ENCODE measurements at regions not wholly inside any gene's neighbourhood (a gene's known extent, or its start where the extent isn't known, plus 50 kb on each side); places are given as distances from the start of the nearest gene placed in this dataset.
"Not testable (repeated sequence)": the region's sequence is repeated elsewhere in the genome, so short reads cannot be mapped to it uniquely, and the experiment has no call there.

DNA sequence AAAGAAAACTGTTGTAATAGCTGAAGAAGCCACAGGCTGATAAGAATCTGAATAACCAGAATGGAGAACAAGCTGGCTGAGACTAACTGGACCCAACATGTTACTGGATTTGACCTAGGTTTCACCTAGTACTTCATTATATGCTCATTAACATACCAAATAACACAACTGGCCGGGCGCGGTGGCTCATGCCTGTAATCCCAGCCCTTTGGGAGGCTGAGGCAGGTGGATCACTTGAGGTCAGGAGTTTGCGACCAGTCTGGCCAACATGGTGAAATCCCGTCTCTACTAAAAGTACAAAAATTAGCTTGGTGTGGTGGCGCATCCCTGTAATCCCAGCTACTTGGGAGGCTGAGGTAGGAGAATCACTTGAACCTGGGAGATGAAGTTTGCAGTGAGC lies 127.1 kb upstream of the FERD3L start:
- ATAC-seq; intact Hi-C loops (cut with DNase I); DNase-seq (ENCODE audit: missing footprints): not testable (repeated sequence)

DNA sequence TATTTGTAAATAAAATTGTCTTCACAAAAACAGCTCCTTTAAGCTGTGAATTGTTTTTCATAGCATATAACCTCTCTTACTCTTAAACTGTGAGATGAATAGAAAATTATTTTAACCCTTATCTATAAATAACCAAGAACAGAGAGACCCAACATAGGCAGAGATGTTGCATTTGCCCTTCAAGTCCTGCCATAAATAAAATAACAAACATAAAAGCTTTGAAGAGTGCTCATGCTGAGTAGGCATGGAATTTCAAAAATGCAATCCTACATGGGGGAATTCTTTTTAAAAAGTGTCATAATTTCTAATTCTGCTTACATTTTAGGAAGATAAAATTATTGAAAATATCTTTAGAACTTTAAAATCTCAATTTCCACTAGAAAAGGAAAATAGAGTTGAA lies 124.1 kb upstream of the FERD3L start:
- intact Hi-C loops (cut with DNase I): no loop called here
- ATAC-seq (no peak), DNase-seq (ENCODE audit: missing footprints) (no peak)

DNA sequence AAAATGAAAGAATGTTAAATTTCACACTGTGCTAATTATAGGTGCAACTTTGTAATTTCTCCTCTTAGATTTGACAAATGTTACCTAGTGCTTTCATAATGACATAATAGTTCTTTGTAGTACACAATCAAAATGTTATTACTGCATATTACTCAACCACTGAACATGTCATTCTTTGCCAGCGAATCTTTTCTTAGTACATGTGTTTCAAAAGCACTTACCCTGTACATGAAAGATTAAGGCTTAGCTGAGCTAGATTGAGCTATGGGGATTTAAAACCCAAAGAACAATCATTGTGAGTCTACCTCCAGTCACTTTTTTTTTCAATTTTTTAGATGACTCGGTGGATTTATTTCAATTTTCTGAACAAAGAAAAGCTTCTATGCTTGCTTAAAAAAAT lies 123.5 kb upstream of the FERD3L start:
- intact Hi-C loops (cut with DNase I): no loop called here
- ATAC-seq: no peak
- no peak for DNase-seq (ENCODE audit: missing footprints)

DNA sequence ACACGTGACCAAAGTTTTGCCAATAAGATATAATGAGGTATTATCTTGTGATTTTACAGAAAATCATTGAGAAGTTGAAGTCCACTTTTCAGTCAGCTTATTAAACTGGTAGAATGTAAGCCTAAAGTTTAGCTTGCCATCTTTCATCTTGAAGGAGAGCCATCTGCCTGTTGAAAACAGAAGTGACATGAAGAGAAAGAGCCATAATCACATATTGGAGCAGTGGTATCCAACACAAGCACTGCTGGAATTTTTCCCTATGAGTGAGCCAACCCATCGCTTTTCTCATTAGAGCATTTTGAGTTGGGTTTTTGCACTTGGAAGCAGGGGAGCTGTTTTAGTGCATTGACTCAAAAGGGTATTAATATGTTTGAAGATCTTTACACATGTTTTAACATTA lies 117.6 kb upstream of the FERD3L start:
- DNase-seq (ENCODE audit: missing footprints): no peak
- ATAC-seq: no peak
- intact Hi-C loops (cut with DNase I): no loop called here

DNA sequence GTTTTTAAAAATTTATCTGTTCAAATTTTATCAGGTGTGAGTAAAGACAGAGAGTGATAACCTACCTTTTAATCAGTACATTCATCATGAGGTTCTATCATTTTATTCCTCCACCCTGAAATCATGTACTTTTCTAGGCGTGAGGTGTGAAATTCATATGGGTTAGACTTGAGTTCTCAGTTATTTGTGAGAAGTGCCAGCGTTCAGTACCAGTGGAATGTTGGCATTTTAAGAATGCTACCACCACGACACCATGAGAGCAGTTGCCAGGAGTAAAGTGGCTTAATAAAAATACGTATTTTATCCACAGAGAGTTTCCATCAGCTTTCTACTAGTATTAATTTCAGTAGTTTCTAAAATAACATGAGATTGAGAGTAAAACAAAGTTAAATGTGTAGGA lies 104.1 kb upstream of the FERD3L start:
- no peak for ATAC-seq
- intact Hi-C loops (cut with DNase I): no loop called here
- DNase-seq (ENCODE audit: missing footprints): no peak

DNA sequence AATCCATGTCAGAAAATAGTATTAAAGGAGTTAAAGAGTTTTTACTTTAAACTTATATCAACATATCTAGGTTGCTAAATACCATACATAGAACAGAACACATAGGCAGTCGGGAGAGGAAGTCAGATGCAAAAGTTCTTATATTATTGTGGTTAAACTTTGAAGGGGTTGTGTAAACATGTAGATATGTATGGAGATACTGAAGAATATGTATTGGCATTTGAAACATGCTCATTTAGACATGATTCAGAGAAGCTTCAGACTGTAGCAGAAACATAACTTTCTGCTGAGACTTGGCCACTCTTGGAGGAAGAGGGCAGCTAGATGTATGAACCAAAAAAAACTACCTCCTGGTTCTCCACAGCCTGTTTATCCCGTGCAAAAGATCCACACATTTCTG lies 103.5 kb upstream of the FERD3L start:
- no peak for DNase-seq (ENCODE audit: missing footprints)
- no peak for ATAC-seq
- intact Hi-C loops (cut with DNase I): no loop called here

DNA sequence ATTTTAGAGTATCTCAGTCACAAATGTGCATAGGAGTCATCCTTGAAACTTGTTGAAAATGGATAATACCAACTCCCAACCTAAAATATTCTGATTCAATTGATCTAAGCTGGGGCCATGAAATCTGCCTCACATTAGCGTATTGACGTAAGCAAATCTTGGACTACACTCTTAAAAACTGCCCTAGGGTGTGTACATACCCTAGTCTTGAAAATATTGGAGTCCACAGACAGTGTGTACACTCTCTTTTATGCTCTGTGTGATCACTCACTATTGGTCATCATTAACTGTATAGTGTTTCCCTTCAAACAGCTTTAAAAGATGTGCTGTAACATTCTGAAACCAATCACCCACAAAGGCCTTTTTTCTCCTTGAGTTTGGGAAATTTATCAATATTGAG lies 102.9 kb upstream of the FERD3L start:
- intact Hi-C loops (cut with DNase I): no loop called here
- ATAC-seq (no peak), DNase-seq (ENCODE audit: missing footprints) (no peak)

DNA sequence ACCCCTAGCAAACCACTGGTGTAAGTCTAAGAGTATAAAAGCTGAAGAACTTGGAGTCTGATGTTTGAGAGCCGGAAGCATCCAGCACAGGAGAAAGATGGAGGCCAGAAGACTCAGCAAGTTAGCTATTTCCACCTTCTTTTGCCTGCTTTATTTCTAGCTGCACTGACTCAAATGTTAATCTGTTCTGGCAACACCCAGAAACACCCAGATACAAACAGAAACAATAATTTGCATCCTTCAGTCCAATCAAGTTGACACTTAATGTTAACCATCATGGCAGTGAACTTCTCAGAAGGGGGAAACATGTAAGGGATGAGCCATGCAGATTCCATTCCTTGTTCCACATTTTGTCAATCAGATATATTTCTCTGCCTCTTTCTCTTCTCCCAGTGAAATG lies 101.8 kb upstream of the FERD3L start:
- intact Hi-C loops (cut with DNase I): no loop called here
- DNase-seq (ENCODE audit: missing footprints): no peak
- no peak for ATAC-seq

DNA sequence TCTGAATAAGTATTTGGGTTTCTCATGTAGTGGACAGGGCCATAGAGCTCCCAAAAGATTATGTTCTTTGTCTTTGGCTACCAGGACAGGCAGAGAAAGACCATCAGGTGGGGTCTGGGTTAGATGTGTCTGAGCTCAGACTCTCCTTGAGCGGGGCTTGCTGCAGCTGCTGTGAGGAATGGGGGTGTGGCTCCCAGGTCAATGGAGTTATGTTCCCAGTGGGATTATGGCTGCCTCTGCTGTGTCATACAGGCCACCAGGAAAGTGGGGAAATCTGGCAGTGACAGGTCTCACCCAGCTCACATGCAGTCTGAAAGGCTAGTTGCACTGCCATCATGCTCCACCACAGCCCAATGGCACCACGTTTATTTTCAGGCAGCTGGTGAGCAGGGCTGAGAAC lies 97.0 kb upstream of the FERD3L start:
- intact Hi-C loops (cut with DNase I): no loop called here
- ATAC-seq (no peak), DNase-seq (ENCODE audit: missing footprints) (no peak)

DNA sequence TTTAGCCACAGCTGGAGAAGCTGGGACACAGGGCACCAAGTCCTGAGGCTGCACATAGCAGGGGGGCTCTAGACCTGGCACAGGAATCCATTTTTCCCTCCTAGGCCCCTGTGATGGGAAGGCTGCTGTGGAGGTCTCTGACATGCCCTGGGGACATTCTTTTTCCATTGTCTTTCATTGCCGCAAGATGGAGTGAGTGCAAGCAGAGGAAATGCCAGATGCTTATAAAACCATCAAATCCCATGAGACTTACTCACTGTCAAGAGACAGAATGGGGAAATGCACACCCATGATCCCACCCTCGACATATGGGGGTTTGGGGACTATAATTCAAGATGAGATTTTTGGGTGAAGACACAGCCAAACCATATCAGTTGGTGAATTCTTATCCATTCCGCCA lies 94.7 kb upstream of the FERD3L start:
- intact Hi-C loops (cut with DNase I): no loop called here
- ATAC-seq: no peak

DNA sequence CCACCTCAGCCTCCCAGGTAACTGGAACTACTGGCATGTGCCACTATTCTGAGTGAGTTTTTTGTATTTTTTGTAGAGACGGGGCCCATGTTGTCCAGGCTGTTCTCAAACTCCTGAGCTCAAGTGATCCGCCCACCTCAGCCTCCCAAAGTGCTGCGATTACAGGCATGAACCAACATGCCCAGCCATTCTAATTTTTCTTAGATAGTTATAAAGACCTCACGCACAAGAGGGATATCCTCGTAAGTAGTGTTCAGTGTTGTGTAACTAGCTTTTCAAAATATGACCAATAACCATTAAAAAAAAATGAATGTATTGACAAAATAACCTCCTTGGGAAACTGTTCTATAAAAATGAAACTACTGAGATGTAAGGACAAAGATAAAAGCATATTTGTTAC lies 90.5 kb upstream of the FERD3L start:
- intact Hi-C loops (cut with DNase I): no loop called here
- ATAC-seq (no peak), DNase-seq (ENCODE audit: missing footprints) (no peak)

More for the DNA sequence above, 94.7 kb upstream of the FERD3L start:
- DNase-seq (ENCODE audit: missing footprints): no peak

DNA sequence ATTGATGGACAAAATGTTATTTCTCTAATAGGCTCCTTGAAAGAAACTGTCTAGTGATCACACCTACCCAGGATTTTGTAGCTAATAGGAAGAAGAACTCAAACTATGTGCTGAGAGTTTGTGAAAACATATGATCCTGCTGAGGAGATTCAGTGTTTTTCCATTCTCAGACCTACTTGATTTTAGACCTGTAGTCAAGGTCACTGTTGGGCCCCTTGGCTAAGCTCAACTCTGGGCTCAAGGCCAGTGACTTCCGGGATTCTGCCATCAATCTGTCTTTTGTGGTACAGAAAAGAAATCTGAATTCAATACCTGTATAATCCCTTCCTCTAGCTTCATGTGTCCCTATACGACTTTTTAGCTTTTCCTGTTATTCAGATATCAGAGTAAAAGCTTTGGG lies 79.7 kb upstream of the FERD3L start:
- no peak for ATAC-seq
- intact Hi-C loops (cut with DNase I): no loop called here
- no peak for DNase-seq (ENCODE audit: missing footprints)

DNA sequence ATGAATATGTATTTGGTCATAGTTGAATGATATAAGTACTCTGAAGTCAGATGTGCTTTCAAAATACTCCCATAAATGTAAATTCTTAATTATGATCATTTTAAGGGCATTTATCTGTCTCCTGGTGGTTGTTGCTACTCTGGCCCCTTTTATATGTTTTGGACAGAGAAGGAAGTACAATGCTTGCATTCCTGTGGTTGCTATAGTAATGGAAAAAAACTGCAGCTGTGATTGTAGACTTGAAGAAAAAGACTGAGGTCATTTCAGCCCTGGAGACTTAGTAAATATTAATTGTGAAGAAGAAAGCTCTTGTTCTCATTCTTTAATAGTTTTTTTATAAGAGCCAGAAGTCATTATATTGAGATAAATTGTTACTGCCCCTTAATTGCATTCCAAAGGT lies 70.2 kb upstream of the FERD3L start:
- no peak for ATAC-seq

DNA sequence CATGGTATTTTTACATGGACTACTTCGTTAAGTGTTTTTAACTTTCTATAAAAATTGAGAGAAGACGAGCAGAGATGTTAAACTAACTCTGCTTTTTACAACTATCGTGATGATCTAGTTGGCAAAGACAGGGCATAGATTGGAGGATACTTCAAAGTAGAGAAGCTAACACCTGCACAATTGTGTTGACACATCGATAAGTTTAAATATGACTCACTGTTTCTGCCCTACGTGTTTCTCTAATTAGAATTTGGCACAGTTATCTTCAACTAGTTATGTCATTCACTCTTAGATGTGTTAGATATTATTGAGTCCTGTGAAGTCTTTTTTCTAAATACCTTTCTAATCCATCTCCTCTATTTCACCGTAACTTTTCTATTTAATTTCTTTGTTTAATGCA lies 68.5 kb upstream of the FERD3L start:
- DNase-seq (ENCODE audit: missing footprints): no peak
- intact Hi-C loops (cut with DNase I): no loop called here
- ATAC-seq: no peak

More for the DNA sequence above, 70.2 kb upstream of the FERD3L start:
- intact Hi-C loops (cut with DNase I): no loop called here
- no peak for DNase-seq (ENCODE audit: missing footprints)

DNA sequence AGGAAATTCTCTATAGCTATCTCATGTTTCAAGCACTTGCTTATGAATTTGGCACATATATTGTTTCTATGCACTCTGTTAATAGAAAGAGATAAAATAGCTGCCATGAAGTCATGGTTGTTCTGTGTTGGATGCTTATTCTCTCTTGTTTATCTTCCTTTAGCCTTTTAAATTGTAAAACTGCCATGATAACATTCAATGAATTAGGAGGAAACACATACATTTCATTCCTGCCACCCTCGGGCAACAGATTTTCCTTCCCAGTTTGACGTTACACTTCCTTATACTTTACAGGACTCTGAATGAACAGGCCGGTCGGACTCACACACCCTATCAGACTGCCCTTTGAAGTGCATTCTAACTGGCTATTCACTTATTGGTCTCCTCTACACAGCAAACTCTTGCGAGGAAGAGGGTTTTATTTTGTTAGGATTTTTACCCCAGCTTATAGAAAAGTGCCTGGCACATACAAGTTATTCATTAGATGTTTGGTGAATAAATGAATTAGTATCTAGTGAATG lies 65.7 kb upstream of the FERD3L start:
- no peak for DNase-seq (ENCODE audit: missing footprints)
- ATAC-seq: no peak
- intact Hi-C loops (cut with DNase I): no loop called here

DNA sequence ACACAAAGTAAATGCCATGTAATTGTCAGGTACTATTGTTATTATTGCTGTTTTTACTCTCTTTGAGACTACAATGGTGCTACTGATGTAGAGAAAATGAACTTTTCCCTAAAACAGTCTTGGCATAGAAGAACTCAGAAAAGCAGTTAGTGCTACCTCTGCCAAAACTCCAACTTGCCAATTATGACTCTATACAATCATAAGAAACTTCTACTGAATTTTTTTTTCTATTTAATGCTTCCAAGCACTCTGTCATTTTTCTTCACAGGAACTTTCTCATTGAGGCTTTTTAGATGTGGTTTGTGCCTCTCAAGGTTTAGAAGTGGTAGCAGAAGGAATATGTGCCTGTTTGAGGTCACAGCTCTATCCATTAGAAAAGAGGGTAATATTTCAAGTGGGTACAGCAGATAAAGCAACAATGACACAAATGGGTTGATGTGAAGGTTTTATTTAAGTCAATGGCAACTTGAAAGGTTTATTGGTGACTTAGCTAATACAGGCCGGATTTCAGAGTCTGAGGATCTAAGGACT lies 64.0 kb upstream of the FERD3L start:
- intact Hi-C loops (cut with DNase I): no loop called here
- DNase-seq (ENCODE audit: missing footprints): no peak
- ATAC-seq: no peak

DNA sequence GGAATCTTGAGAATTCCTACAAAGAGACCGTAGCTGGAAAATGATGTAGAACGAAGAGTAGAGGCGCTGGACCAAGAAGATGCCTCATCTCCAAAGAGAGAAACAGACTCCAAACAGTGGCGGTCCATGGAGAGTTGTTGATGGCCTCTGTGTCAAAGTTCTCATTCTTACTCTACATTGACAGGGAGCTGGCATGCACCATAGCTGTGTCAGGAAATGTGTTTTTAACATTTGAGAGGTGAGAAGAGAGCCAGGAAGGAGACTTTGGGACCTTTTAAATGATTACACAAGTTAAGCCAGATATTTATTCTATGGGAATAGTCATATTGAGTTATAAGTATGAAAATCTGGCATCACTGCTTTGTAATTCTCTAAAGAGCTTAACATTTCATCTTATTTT lies 61.5 kb upstream of the FERD3L start:
- DNase-seq (ENCODE audit: missing footprints) (peak; percentile 11), ATAC-seq (no peak)
- intact Hi-C loops (cut with DNase I): no loop called here

DNA sequence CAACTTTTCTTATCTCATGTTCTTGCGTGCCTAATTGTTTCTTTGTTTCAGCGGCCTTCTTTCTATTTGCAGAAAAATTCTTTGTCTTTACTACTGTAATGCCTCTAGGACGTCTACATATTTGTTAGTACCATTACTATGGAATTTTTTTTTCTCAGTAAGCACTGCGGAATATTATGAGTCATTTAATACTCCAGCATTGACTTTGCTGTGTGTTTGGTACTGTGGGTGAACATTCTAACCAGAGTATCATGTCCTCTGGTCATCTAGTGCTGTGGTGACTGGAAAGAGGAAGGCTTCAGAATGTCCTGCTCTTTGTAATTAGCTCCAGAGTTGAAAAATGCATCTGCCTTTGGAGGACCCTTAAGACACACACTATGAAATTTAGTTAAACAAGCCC lies 58.5 kb upstream of the FERD3L start:
- DNase-seq (ENCODE audit: missing footprints): no peak
- ATAC-seq: no peak
- intact Hi-C loops (cut with DNase I): no loop called here

DNA sequence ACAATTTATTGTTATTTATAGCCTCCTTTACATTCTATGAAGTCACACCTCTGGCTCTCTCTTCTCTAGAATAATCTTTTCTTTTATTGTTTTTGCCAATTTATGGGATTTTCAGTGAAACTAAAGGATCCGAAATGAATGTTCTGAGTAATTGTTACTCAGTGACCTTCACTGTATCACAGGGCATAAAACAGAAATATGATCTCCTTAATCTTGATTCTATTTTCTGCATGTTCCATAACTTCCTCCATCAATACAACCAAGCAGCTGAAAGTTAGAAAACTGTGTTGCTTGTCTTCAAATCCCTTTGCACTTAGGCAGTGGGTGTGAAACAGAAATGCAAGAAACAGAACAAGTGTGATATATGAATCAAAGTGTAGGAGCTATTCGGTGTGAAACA lies 57.4 kb upstream of the FERD3L start:
- no peak for DNase-seq (ENCODE audit: missing footprints)
- no peak for ATAC-seq
- intact Hi-C loops (cut with DNase I): no loop called here

Data from Right ventricle myocardium inferior (tissue), 1 donor.